A673 (cell line): ENCODE measurements at regions not wholly inside any gene's neighbourhood (a gene's known extent, or its start where the extent isn't known, plus 50 kb on each side); places are given as distances from the start of the nearest gene placed in this dataset.

ENCODE experiments used
- BruUV-seq: library from RNA; stranded (reverse); fragments of 400-500 nt; replicated peaks from 2 replicates; lab custom pipeline; 2021; lab: Mats Ljungman, UMichigan
- CTCF ChIA-PET: fragments of 300-600 bp; sonication (Branson Sonifier 250); formaldehyde crosslinking; loops from one replicate; lab custom pipeline; 2022; ENCODE audit warnings: antibody characterized with exemption; lab: Charles Lee
- POLR2A ChIA-PET: fragments of 300-600 bp; sonication (Branson Sonifier 250); formaldehyde crosslinking; loops from one replicate; lab custom pipeline; 2022; ENCODE audit warnings: antibody characterized with exemption; ENCODE audit not compliant: low non-redundant PET; lab: Charles Lee
- DNase-seq: peaks from one replicate; pipeline ENCODE4 v3.0.0-alpha.2; 2015; ENCODE audit warnings: low spot score
- H3K27ac ChIP-seq: fragments of 200-600 bp; sonication (generic); 2 replicates; pipeline ENCODE4 v1.5.1; 2016; ENCODE audit warnings: mixed run types, low read depth, mild to moderate bottlenecking, mixed read lengths, antibody characterized with exemption, low read length; ENCODE audit not compliant: poor library complexity, severe bottlenecking
- H3K27me3 ChIP-seq: fragments of 200-600 bp; sonication (generic); replicated peaks from 2 replicates; pipeline ENCODE4 v1.6.1; 2017; ENCODE audit warnings: mixed run types, low read depth, mild to moderate bottlenecking, mixed read lengths, antibody characterized with exemption, low read length; ENCODE audit not compliant: insufficient read depth, poor library complexity
- H3K36me3 ChIP-seq: fragments of 200-600 bp; sonication (generic); 2 replicates; pipeline ENCODE4 v1.6.1; 2016; ENCODE audit warnings: mixed run types, mild to moderate bottlenecking, mixed read lengths, antibody characterized with exemption, low read length; ENCODE audit not compliant: insufficient read depth, poor library complexity, severe bottlenecking
- H3K4me1 ChIP-seq: fragments of 200-600 bp; sonication (generic); 2 replicates; pipeline ENCODE4 v1.6.1; 2017; ENCODE audit warnings: mixed run types, mild to moderate bottlenecking, mixed read lengths, antibody characterized with exemption, low read length; ENCODE audit not compliant: insufficient read depth, poor library complexity, severe bottlenecking
- H3K4me3 ChIP-seq: fragments of 200-600 bp; sonication (generic); 2 replicates; pipeline ENCODE4 v1.5.1; 2016; ENCODE audit warnings: low read depth, mixed run types, mild to moderate bottlenecking, mixed read lengths, low read length; ENCODE audit not compliant: poor library complexity, severe bottlenecking
- H3K9me3 ChIP-seq: fragments of 200-600 bp; sonication (generic); 2 replicates; pipeline ENCODE4 v1.6.1; 2016; ENCODE audit warnings: mixed run types, low read depth, mild to moderate bottlenecking, mixed read lengths, antibody characterized with exemption, low read length; ENCODE audit not compliant: poor library complexity, severe bottlenecking
- EZH2 ChIP-seq: fragments of 200-600 bp; sonication (generic); IDR thresholded peaks from 2 replicates; pipeline ENCODE4 v1.6.1; 2017; ENCODE audit warnings: borderline replicate concordance, low read depth, mild to moderate bottlenecking, mixed read lengths, antibody characterized with exemption, low read length; ENCODE audit not compliant: poor library complexity, severe bottlenecking
- intact Hi-C: fragments of 100-400 bp; cut with micrococcal nuclease; formaldehyde crosslinking; loops from one replicate; pipeline ENCODE4 v1.10.0; 2022; ENCODE audit not compliant: unreplicated experiment
- TF ChIP-seq, protein P1 (sequence below): fragments of 300-800, 200-600 bp; sonication (generic); conservative IDR thresholded peaks from 2 replicates; pipeline ENCODE4 v1.5.1; 2017; ENCODE audit warnings: low read depth, mild to moderate bottlenecking, antibody characterized with exemption, low read length, moderate library complexity, mixed read lengths

DNA sequence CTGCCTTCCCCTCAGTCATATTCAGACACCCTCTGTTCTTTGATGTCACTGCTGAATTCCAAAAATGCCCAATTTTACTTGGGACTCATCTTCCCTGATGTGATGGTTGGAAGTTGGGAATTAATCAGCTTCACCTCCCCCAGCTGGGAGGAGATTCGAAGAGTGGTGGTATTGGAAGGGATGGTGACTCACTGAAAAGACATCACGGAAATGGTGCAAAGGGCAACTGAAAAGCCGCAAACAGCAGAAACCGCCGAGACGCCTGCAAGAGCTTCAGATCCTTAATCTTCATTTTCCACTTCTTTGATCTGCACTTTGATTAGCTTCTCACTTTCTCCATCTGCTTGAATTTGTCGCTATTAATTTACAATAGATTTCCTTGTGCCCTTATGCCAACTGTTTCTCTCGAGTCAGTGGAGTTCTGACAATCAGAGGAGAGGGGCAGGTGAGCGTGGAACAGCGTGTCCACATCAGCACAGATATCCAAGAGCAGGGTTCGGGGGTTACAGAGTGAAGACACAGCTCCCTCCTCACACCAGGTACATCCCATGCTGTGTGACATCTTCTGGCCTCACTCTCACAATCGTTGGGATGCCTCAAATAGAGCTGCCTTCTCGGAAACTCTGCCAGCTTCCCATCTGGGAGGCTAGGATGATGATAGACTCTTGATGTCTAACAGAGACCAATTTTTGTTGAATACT lies 325.4 kb downstream of the BRD1 start:
- intact Hi-C loops: no loop called here
- H3K27ac ChIP-seq: no peak overlapping the region
- TF ChIP-seq EZH2: no peak
- no peak for DNase-seq
- H3K4me3 ChIP-seq: no peak overlapping the region
- ChIA-PET POLR2A (no interaction called here), CTCF (no interaction called here)
- H3K9me3 ChIP-seq: no peaks in the 10 kb centered on the region
- no TSS peak for BruUV-seq
- H3K4me1 ChIP-seq: no peaks in the 10 kb centered on the region
- H3K27me3 ChIP-seq: no peaks in the 10 kb centered on the region
- H3K36me3 ChIP-seq: no peaks in the 10 kb centered on the region

DNA sequence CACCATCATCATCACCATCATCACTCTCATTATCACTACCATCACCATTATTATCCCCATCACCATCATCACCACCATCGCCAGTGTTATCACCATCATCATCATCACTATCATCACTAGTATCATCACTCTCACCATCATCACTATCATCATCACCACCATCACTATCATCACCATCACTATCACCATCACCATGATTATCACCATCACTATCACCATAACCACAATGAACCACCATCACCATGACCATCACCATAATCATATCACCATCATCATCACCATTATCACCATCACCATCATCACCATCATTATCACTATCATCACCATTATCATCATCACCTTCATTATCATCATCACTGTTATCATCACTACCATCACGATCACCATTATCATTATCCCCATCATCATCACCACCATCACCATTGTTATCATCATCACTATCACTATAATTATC lies 326.7 kb downstream of the BRD1 start:
- intact Hi-C loops: no loop called here
- H3K36me3 ChIP-seq: no peaks in the 10 kb centered on the region
- POLR2A ChIA-PET: no interaction called here
- no peak overlapping the region for H3K4me3 ChIP-seq
- no TSS peak for BruUV-seq
- no peak overlapping the region for H3K27ac ChIP-seq
- no peaks in the 10 kb centered on the region for H3K9me3 ChIP-seq
- H3K4me1 ChIP-seq: no peaks in the 10 kb centered on the region
- CTCF ChIA-PET: no interaction called here
- TF ChIP-seq, protein P1, sequence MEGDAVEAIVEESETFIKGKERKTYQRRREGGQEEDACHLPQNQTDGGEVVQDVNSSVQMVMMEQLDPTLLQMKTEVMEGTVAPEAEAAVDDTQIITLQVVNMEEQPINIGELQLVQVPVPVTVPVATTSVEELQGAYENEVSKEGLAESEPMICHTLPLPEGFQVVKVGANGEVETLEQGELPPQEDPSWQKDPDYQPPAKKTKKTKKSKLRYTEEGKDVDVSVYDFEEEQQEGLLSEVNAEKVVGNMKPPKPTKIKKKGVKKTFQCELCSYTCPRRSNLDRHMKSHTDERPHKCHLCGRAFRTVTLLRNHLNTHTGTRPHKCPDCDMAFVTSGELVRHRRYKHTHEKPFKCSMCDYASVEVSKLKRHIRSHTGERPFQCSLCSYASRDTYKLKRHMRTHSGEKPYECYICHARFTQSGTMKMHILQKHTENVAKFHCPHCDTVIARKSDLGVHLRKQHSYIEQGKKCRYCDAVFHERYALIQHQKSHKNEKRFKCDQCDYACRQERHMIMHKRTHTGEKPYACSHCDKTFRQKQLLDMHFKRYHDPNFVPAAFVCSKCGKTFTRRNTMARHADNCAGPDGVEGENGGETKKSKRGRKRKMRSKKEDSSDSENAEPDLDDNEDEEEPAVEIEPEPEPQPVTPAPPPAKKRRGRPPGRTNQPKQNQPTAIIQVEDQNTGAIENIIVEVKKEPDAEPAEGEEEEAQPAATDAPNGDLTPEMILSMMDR: no peak
- no peak for TF ChIP-seq EZH2
- DNase-seq: no peak
- no peaks in the 10 kb centered on the region for H3K27me3 ChIP-seq

DNA sequence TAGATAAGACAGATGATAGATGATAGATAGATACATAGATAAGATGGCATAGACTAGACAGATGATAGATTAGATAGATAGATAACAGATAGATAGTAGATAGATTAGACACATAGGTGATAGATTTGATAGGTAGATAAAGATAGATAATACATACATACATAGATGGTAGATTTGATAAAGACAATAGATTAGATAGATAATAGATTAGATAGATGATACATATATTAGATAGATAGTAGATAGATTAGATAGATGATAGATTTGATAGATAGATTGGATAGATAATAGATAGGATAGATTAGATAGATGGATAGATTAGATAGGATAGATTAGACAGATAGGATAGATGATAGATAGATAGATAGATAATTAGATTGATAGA lies 327.6 kb downstream of the BRD1 start:
- ChIA-PET POLR2A (no interaction called here), CTCF (no interaction called here)
- H3K36me3 ChIP-seq: no peaks in the 10 kb centered on the region
- H3K4me1 ChIP-seq: no peaks in the 10 kb centered on the region
- no peaks in the 10 kb centered on the region for H3K27me3 ChIP-seq
- TF ChIP-seq EZH2: no peak
- TF ChIP-seq, protein P1: no peak
- no peaks in the 10 kb centered on the region for H3K9me3 ChIP-seq
- H3K4me3 ChIP-seq: no peak overlapping the region
- intact Hi-C loops: no loop called here
- H3K27ac ChIP-seq: no peak overlapping the region
- no TSS peak for BruUV-seq
- DNase-seq: no peak
